Activated naive CD4-positive, alpha-beta T cell treated with Interleukin-2 at 50 U/mL for 16 hours (primary cell): ENCODE measurements at regions not wholly inside any gene's neighbourhood (a gene's known extent, or its start where the extent isn't known, plus 50 kb on each side); places are given as distances from the start of the nearest gene placed in this dataset.

Experiments used
- DNase-seq: peaks from one replicate; pipeline ENCODE4 v3.0.0-alpha.2; 2020

DNA sequence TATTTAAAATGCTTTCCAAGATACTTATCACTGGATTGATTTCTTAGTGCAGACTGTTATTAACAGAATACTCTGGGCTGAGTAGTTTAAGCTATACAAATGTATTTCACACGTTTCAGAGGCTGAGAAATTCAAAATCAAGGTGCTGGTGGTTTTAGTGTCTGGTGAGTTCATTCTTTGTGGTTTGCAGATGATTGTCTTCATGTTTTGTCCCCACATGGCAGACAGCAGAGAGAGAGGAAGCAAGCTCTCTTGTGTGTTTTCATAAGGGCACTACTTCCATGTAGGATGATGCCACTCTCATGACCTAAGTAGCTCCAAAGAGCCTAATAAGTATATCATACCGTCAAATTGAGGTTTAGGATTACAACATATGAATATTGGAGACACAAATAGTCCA is 1348.9 kb upstream of the FLRT2 start:
- DNase-seq = no peak

DNA sequence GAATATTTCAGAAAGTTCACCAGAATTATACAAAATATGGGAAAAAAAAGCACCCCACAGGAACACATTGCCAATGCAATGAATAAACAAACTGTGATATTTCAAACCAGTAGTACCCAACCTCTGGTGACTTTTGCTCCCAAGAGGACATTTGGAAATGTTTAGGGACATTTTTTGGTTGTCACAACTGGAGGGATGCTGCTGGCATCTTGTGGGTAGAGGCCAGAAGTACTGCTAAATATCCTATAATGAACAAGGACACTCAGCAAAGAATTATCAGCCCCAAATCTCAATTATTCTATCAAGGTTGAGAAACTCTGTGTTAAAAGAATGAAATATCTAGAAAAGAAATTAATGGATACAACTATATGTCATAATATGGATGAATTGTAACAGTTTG is 1334.4 kb upstream of the FLRT2 start:
- no peak for DNase-seq

DNA sequence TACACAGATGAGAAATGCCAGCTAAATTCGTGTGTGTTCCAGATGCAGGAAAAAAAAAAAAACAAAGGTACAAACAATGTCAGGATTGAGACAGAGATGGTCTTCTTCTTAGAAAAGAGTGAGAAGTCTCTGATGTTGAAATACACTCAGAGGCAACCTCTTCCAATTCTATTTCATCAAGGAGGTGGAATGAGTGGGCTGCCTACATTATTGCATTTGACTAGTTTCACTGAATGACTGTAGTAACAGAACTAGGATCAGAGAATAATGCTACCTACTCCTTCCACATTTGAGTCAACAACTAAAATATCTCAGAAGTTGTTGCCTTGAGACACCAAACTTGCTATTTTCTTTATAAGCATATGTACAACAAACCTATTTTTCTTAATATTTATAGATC is 1332.2 kb upstream of the FLRT2 start:
- DNase-seq = no peak

GRCh38 chr14:84202486-84202885 is 1327.5 kb upstream of the FLRT2 start:
- DNase-seq = no peak

- no peak for DNase-seq
Observed at GRCh38 chr14:84203896-84204295, 1326.0 kb upstream of the FLRT2 start.

GRCh38 chr14:84208451-84208850 is 1321.5 kb upstream of the FLRT2 start:
- no peak for DNase-seq

DNA sequence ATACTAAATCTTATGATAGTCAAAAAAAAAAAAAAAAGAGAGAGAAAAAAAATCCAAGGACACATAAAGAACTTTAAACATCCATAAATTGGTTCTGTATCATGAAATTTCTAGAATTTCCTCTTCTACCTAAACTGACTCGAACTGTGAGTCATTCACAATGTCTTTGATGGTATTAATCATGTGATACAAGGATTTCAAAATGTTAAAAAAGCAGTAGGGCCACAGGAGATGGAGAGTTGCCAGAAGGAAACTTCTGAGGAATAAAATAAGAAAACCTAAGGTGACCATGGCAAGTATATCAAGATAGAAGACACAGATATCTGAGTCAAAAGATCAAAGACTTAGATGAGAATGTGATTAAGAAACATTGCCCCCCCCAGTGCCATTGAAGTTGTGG is 1320.9 kb upstream of the FLRT2 start:
- no peak for DNase-seq

DNA sequence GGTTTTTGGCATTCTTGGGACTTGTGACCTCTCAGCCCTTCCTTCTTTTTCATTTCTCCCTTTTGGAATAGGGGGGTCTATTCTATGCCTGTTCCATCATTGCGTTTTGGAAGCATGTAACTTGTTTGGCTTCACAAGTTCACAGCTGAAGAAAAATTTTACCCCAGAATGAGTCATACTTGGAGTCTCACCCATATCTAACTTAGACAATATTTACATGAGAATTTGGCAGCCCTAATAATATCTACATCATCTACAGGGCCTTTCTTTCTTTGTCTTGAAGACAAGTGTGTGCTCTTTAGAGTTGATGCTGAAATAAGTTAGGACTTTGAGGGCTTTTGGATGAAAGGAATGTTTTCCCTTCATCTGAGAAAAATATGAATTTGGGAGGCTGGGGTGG is 1312.9 kb upstream of the FLRT2 start:
- no peak for DNase-seq

GRCh38 chr14:84225268-84225667 is 1304.7 kb upstream of the FLRT2 start:
- DNase-seq = no peak

DNA sequence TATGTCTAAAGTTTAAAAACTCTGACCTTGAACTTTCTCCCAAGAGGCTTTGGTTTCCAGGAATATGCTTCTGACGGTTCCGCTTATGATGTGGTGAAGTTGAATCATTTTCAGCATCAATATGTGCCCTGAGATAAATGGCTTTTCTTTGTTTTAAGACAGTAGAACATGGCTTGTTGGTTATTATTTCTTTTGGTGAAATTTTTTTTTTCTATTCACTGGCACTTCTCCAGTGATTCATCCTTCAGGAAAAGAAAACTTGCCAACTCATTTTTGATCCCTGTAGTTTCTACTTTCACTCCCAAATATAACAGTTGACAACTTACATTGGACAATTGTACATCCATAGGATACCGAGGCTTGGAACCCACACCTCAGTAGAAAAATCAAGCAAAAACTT is 1301.2 kb upstream of the FLRT2 start:
- DNase-seq = no peak

DNA sequence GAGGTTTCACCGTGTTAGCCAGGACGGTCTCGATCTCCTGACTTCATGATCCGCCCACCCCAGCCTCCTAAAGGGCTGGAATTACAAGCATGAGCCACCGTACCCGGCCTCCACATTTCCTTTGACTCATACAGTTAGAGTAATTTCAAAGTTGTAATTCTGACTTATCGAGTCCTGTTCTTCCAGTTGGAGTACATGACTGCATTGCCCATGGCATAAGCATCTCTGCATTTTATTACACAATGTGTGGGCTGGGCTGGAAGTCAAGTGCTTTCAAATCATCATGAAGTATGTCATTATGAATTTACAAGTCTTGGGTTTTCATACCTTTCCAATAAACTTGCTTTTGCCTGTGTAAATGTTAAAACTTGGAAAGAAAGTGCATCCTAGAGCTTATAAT is 1295.7 kb upstream of the FLRT2 start:
- no peak for DNase-seq

DNA sequence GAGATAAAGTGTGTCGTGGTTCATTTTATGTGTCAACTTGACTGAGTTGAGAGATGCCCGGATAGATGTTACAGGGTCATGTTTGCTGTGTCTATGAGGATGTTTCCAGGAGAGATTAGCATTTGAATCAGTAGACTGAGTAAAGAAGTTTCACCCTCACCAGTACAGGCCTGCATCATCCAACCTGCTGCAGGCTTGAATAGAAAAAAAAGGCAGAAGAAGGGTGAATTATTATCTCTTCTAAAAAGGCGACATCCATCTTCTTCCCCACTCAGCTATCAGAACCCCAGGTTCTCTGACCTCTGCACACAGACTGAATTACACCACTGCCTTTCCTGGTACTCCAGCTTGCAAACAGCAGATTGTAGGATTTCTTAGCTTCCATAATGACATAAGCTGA is 1293.7 kb upstream of the FLRT2 start:
- DNase-seq = no peak

DNA sequence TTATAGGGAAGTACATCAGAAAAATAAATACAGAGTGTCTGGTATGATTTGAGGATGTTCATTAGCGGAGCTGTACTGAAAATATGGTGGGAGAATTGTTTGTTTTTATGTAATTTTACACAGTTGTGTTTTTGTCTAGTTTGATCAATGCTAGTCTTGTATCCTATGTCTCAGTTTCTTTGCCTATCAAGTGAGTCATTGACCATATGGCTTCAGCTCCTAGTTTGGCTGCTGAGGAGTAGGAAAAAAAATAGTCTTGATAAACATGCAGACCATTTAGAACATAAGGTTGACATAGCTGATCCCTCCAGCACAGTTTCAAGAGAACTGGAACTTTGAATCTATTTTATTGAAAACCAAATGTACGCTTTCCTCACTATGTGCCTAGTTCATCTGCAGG is 1292.1 kb upstream of the FLRT2 start:
- DNase-seq = no peak

DNA sequence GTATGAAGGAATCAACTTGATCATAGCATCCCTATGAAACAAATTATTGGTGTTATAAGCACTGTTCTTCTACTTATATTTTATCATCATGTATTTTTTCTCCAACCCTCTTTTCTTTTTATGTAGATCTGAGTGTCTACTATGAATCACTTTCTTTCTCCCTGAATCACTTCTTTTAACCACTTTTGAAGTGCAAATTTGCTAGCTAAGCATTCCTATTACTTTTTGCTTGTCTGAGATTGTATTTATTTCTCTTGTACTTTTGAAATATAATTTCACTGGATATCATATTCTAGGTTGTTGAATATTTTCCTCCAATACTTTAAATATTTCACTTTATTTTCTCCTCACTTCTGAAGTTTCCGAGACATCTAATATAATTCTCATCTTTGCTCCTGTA is 1282.3 kb upstream of the FLRT2 start:
- DNase-seq = no peak

- no peak for DNase-seq
Observed at GRCh38 chr14:84250893-84251292, 1279.1 kb upstream of the FLRT2 start.

GRCh38 chr14:84251411-84252115 is 1278.4 kb upstream of the FLRT2 start:
- DNase-seq = no peak

DNA sequence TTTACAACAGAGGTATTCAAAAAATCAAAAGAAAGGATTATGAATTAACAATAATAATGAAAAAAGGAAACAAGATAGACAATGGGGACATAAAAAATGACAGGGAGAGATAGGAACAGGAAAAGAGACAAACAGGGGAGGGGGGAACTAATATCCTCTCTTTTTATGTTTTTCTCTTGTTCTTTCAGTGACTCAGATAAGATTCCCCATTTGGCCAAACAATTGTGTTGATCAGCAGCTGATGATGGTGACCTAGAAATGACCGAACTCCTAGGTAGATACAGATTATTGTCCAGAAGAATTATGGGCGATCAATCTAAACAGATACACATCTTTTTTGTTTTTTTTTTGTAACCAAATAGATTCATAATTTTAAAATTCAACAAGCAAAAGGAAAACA is 1277.2 kb upstream of the FLRT2 start:
- DNase-seq = no peak

DNA sequence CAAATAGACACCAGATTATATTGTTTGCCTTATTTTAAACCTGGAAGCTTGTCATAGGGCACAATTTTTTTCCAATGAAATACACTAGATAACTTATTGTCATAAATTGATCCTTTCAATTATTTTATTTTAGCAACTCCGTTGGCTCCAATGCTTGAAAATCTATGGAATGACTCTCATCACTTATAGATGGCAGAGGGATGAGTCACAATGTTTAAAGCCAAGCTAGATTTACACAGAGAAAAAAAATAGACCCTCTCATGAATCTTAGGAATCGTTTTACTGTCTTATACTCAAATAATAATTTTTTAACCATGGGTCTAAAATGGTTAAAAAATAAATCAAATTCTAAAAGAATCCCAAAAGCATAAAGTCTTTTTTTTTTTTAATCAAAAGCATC is 1276.6 kb upstream of the FLRT2 start:
- no peak for DNase-seq

DNA sequence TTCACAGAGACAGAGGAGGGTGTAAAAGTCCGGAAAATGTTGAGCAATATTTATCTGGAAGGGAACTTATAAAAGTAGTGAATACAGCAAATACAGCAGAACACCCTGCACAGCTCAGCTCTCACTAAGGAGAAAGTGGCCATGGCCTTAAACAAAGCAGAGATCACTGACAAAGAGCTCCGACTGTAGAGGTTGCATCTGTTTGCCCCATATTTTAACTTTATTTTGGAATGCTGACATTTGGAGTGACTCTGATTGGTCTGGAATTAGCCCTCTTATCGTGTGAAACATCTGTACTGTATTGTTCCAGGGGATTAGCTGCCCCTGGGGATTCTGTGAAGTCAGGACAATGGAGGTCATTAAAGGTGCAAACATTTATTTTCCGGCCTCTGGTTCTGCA is 1275.7 kb upstream of the FLRT2 start:
- no peak for DNase-seq

- DNase-seq = no peak
Observed at GRCh38 chr14:84262932-84263331, 1267.0 kb upstream of the FLRT2 start.

GRCh38 chr14:84272290-84272721 is 1257.6 kb upstream of the FLRT2 start:
- DNase-seq = no peak

GRCh38 chr14:84273181-84273580 is 1256.8 kb upstream of the FLRT2 start:
- DNase-seq = no peak

DNA sequence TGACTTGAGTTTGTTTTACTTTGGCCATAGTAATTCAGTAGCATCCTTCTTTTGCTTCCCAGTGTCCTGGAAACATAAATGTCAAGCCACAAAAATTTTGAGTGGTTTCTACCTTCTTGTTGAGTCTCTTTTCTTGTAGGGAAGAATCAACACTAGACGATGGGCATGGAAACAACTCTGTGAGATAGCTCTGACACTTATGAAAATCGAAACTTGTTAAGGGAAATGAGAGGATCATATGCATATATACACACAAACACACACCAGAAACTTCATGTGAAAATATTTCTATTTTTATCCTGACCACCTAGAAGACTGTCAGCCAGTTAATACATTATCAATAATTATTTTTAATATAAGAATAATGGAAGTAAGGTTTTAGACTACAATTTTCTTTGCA is 1247.3 kb upstream of the FLRT2 start:
- DNase-seq = no peak

- no peak for DNase-seq
Observed at GRCh38 chr14:84288781-84289180, 1241.2 kb upstream of the FLRT2 start.

- DNase-seq = no peak
Observed at GRCh38 chr14:84298663-84299195, 1231.2 kb upstream of the FLRT2 start.
